Fibroblast of gingiva (primary cell): ENCODE measurements at regions not wholly inside any gene's neighbourhood (a gene's known extent, or its start where the extent isn't known, plus 50 kb on each side); places are given as distances from the start of the nearest gene placed in this dataset.

Experiments
- DNase-seq: peaks from one replicate; pipeline ENCODE4 v3.0.0-alpha.2; 2011; ENCODE audit warnings: low read depth

GRCh38 chr10:75294518-75294865, 58.7 kb upstream of the COMTD1 start:
- DNase-seq: no peak

GRCh38 chr10:75294031-75294437, 58.3 kb upstream of the COMTD1 start:
- DNase-seq: peak; percentile 24

- no peak for DNase-seq
Observed at GRCh38 chr10:75293446-75293820, 57.7 kb upstream of the COMTD1 start.

DNA sequence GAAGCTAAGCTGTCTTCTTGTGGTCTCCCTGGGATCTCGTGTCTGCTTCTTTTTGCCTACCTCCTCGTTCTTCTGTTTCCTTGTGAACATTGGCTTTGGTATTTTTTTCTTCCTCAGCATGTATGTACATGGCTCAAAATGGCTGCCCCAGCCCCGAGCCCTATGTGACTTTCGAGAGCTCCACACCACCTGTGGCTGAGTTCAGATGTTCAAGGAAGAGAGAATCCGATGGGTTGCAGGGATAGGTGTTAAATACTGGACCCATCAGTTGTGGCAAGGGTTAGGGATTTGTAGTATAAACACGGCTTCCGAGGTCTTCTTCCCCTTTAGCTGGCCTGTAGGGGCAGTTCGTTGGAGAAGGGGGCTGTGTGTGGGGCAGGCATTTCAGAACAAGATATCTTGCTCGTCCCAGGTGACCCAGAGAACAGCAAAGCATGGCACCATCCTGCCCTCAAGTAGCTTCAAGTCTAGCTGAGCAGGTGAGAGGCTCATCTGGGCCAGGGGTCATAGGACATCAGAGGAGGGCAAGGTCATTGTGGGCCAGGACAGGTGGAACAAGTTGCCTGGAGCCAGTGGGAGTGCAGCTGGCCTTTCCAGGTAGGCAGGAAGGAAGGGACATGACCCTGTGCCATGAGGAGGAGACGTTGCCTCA, 57.2 kb upstream of the COMTD1 start:
- no peak for DNase-seq

DNA sequence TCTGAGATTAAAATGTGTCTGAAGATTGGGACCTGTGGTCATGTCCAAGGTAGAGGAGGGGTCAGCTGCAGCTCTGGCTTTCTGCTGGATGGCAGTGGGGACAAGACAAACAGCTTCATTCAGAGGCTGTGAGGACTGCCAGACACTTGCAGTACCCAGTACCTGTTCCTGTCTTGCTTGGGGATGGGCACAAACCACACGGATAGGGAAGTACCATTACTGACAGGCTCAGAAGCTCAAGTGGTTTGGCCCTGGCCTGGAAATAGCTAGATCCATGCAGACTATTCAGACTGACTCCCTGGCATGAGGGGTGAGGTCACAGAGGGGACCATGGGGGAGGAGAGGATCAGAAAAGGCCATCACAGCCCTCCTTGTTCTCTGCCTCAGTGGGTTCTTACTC, 56.0 kb upstream of the COMTD1 start:
- DNase-seq: no peak

DNA sequence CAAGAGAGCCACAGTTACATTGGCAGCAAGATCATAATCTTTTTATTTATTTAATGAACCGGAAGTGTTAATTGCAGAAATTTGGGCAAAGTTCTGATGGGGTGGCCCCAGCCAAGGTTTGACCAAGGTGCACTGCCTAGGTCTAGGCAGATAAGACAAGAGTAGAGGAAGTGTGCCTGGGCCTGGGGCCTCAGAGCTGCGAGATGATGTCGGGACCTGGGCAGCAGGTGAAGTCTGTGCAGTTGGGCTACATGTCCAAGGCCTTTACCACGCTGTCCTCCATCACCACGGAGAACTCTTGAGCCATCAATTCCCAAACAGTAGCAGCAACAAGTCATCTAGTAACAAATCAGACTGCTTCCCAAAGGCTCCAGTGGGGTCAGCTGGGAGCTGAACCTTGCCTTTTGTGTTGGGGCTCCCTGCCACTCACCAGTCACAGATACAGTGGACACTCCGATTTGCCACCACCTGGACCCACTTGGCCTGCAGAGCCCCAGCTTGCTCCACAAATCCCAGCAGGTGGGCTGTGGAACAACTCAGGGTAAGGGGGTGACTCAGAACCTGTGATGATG, 52.5 kb upstream of the COMTD1 start:
- no peak for DNase-seq

- no peak for DNase-seq
Observed at GRCh38 chr10:75287697-75288096, 51.9 kb upstream of the COMTD1 start.

GRCh38 chr10:75286901-75287300, 51.1 kb upstream of the COMTD1 start:
- no peak for DNase-seq
